Activated CD4-positive, alpha-beta T cell treated with anti-CD3 and anti-CD28 coated beads, Interleukin-2, amount 10 ng/mL, durations not matched to agents 7 days and 5 days (primary cell): ENCODE measurements at regions not wholly inside any gene's neighbourhood (a gene's known extent, or its start where the extent isn't known, plus 50 kb on each side); places are given as distances from the start of the nearest gene placed in this dataset.

Experiments used
- CTCF ChIA-PET: fragments of 350-600 bp; sonication (Branson Sonifier 250); formaldehyde crosslinking; loops from one replicate; lab custom pipeline; 2021; ENCODE audit warnings: antibody characterized with exemption; lab: Charles Lee
- POLR2A ChIA-PET: fragments of 350-600 bp; sonication (Branson Sonifier 250); formaldehyde crosslinking; loops from one replicate; lab custom pipeline; 2021; ENCODE audit warnings: antibody characterized with exemption; lab: Charles Lee
- DNase-seq: peaks from one replicate; pipeline ENCODE4 v3.0.0-alpha.2; 2020
- H3K27ac Mint-ChIP-seq: one replicate; pipeline ENCODE4 v1.8.0; 2021; ENCODE audit warnings: mild to moderate bottlenecking, moderate library complexity, mixed read lengths
- H3K27me3 Mint-ChIP-seq: one replicate; pipeline ENCODE4 v1.8.0; 2021; ENCODE audit warnings: mixed read lengths
- H3K36me3 Mint-ChIP-seq: one replicate; pipeline ENCODE4 v1.8.0; 2021; ENCODE audit warnings: low read depth, mixed read lengths
- H3K4me1 Mint-ChIP-seq: one replicate; pipeline ENCODE4 v1.8.0; 2021; ENCODE audit warnings: mixed read lengths
- H3K4me3 Mint-ChIP-seq: one replicate; pipeline ENCODE4 v1.8.0; 2021; ENCODE audit warnings: mild to moderate bottlenecking, moderate library complexity, mixed read lengths
- H3K9me3 Mint-ChIP-seq: one replicate; pipeline ENCODE4 v1.8.0; 2021; ENCODE audit warnings: mixed read lengths

GRCh38 chrX:20547611-20548051, 280.9 kb upstream of the RPS6KA3 start:
- ChIA-PET CTCF (interaction anchor here (1.8 kb wide), 1 partner anchor 14 kb away, joined by 5 read pairs; no protein-coding TSS in a partner anchor), POLR2A (no interaction called here)
- Mint-ChIP-seq H3K36me3 (no peaks in the 10 kb centered on the region), H3K27ac (no peak overlapping the region), H3K27me3 (no peaks in the 10 kb centered on the region), H3K4me3 (no peak overlapping the region), H3K4me1 (no peaks in the 10 kb centered on the region), H3K9me3 (no peaks in the 10 kb centered on the region)
- peak; percentile 6 for DNase-seq

DNA sequence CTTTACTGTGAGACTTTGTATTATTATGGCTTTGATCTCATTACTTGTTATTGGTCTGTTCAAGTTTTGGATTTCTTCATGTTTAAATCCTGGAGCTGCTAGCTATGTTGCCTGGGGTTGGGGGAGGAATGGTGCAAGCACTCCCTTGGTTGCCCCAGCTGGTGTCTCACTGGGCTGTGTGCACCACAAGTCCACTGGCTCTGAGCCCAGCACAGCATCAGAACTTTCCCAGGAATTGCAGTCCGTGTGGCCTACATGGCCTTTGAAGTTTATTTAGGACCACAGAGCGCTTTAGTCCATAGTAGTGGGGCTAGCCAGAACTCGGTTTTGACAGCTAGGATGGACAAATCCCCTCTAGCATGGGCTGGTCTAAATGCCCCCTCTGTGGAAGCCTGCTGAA, 278.8 kb upstream of the RPS6KA3 start:
- Mint-ChIP-seq H3K36me3 (no peaks in the 10 kb centered on the region), H3K9me3 (peaks cover 7% of the 10 kb centered on the region), H3K27me3 (no peaks in the 10 kb centered on the region), H3K27ac (no peak overlapping the region), H3K4me3 (no peak overlapping the region), H3K4me1 (no peaks in the 10 kb centered on the region)
- no peak for DNase-seq
- CTCF ChIA-PET, result interaction anchor here (0.7 kb wide), 1 partner anchor 1195 kb away, joined by 3 read pairs; no protein-coding TSS in a partner anchor
- POLR2A ChIA-PET, result no interaction called here

DNA sequence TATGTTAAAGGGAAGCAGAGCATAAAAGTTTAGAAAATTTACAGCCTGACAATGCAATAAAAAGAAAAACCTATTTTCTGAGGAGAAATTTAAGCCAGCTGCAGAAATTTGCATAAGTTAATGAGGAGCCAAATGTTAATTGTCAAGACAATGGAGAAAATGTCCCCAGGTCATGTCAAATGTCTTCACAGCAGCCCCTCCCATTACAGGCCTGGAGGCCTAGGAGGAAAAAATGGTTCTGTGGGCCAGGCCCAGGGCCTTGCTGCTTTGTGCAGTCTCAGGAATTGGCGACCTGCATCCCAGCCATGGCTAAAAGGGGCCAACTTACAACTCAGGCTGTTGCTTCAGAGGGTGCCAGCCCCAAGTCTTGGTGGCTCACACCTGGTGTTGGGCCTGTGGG, 275.4 kb upstream of the RPS6KA3 start:
- H3K4me1 Mint-ChIP-seq, result no peaks in the 10 kb centered on the region
- H3K9me3 Mint-ChIP-seq, result peaks cover 7% of the 10 kb centered on the region
- no peak for DNase-seq
- POLR2A ChIA-PET, result no interaction called here
- H3K27ac Mint-ChIP-seq, result no peak overlapping the region
- CTCF ChIA-PET, result no interaction called here
- H3K36me3 Mint-ChIP-seq, result no peaks in the 10 kb centered on the region
- H3K4me3 Mint-ChIP-seq, result no peak overlapping the region
- no peaks in the 10 kb centered on the region for H3K27me3 Mint-ChIP-seq

GRCh38 chrX:20538974-20539373, 272.3 kb upstream of the RPS6KA3 start:
- POLR2A ChIA-PET, result no interaction called here
- Mint-ChIP-seq H3K27me3 (peaks cover 15% of the 10 kb centered on the region), H3K27ac (no peak overlapping the region), H3K9me3 (peaks cover 7% of the 10 kb centered on the region), H3K4me1 (no peaks in the 10 kb centered on the region), H3K36me3 (no peaks in the 10 kb centered on the region), H3K4me3 (no peak overlapping the region)
- DNase-seq, result no peak
- CTCF ChIA-PET, result interaction anchor here (0.6 kb wide), 1 partner anchor 10 kb away, joined by 3 read pairs; no protein-coding TSS in a partner anchor

DNA sequence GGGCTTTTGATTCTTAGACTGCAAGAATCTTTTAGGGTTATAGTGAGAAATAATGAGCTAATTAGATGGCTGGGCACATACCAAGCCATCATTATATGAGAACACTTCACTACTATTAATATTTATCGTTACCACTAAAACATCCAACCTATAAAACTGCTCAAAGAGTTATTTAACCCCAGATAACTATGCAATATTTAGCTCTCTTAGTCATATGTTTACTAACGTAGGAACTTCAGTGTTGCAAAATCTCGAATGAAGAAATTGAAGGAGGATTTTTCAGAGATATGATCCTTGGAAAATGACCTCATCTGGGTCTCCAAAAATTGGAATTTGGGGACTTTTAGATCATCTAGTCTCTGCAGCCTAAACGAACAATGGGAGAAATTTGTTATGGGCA, 265.0 kb upstream of the RPS6KA3 start:
- Mint-ChIP-seq H3K36me3 (no peaks in the 10 kb centered on the region), H3K4me1 (peaks cover 7% of the 10 kb centered on the region), H3K27ac (no peak overlapping the region), H3K4me3 (no peak overlapping the region), H3K9me3 (no peaks in the 10 kb centered on the region), H3K27me3 (peaks cover 54% of the 10 kb centered on the region)
- DNase-seq, result no peak
- CTCF ChIA-PET, result interaction anchor here (0.8 to 1.0 kb wide), 2 partner anchors 138 to 948 kb away, joined by 3 to 4 read pairs; no protein-coding TSS in a partner anchor
- POLR2A ChIA-PET, result no interaction called here

GRCh38 chrX:20530406-20530921, 263.8 kb upstream of the RPS6KA3 start:
- no peak overlapping the region for H3K27ac Mint-ChIP-seq
- H3K4me3 Mint-ChIP-seq, result no peak overlapping the region
- H3K9me3 Mint-ChIP-seq, result no peaks in the 10 kb centered on the region
- H3K4me1 Mint-ChIP-seq, result peaks cover 7% of the 10 kb centered on the region
- no peaks in the 10 kb centered on the region for H3K36me3 Mint-ChIP-seq
- CTCF ChIA-PET, result interaction anchor here (0.6 to 0.9 kb wide), 2 partner anchors 14 to 1162 kb away, joined by 3 to 5 read pairs; no protein-coding TSS in a partner anchor
- peak; percentile 56 for DNase-seq
- peaks cover 50% of the 10 kb centered on the region for H3K27me3 Mint-ChIP-seq
- POLR2A ChIA-PET, result interaction anchor here (0.7 kb wide), 1 partner anchor 964 kb away, joined by 3 read pairs; no protein-coding TSS in a partner anchor

- Mint-ChIP-seq H3K4me3 (no peak overlapping the region), H3K36me3 (no peaks in the 10 kb centered on the region), H3K27ac (no peak overlapping the region), H3K9me3 (no peaks in the 10 kb centered on the region), H3K4me1 (peaks cover 7% of the 10 kb centered on the region), H3K27me3 (peaks cover 46% of the 10 kb centered on the region)
- DNase-seq, result no peak
- POLR2A ChIA-PET, result no interaction called here
- CTCF ChIA-PET, result no interaction called here
Measured at GRCh38 chrX:20529711-20530110, 263.0 kb upstream of the RPS6KA3 start.

GRCh38 chrX:20529301-20529700, 262.6 kb upstream of the RPS6KA3 start:
- CTCF ChIA-PET, result no interaction called here

DNA sequence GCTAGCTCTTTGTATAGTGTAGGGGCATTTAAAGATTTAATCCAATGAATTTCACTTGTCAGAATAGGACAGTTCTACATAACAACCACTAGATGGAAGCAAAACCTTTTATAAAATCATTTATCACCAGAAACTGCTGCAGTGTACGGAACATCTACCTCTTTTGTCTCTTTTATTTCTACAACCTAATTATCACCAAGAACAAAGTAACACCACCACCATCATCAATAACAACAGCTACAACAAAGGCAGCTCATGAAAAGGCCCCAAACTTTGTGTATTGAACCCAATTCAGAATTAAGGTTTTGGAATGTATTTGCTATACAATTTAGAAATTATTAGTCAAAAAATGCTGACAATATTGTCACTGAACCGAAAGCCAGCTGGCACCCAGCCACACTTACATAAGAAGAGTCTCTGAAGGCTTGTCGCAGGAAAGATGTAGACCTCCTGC, 260.9 kb upstream of the RPS6KA3 start:
- CTCF ChIA-PET, result interaction anchor here (1.8 kb wide), 1 partner anchor 10 kb away, joined by 7 read pairs; no protein-coding TSS in a partner anchor
- no peaks in the 10 kb centered on the region for H3K9me3 Mint-ChIP-seq
- DNase-seq, result no peak
- peaks cover 20% of the 10 kb centered on the region for H3K4me1 Mint-ChIP-seq
- no peak overlapping the region for H3K4me3 Mint-ChIP-seq
- H3K36me3 Mint-ChIP-seq, result no peaks in the 10 kb centered on the region
- no peak overlapping the region for H3K27ac Mint-ChIP-seq
- POLR2A ChIA-PET, result no interaction called here
- peaks cover 30% of the 10 kb centered on the region for H3K27me3 Mint-ChIP-seq

More at GRCh38 chrX:20529301-20529700, 262.6 kb upstream of the RPS6KA3 start:
- Mint-ChIP-seq H3K4me1 (peaks cover 9% of the 10 kb centered on the region), H3K4me3 (no peak overlapping the region), H3K27me3 (peaks cover 42% of the 10 kb centered on the region), H3K36me3 (no peaks in the 10 kb centered on the region), H3K9me3 (no peaks in the 10 kb centered on the region), H3K27ac (no peak overlapping the region)
- POLR2A ChIA-PET, result no interaction called here
- no peak for DNase-seq

DNA sequence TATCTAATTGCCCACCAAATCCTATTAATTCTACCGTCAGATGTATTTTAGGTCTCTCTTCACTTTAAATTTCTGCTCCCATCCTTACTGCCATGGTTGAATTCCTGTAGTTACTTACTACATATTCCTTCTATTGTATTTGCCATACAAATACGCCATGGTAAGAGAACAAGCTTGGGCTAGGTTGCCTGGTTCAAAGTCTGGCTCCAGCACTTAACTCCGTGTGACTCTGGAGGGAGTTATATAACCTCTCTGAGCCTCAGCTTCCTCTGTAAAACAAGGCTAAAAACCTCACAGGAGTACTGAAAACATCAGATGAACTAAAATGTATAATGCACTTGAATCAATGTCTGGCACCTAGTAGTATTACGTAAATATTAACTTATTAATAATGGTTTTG, 260.3 kb upstream of the RPS6KA3 start:
- Mint-ChIP-seq H3K4me1 (peaks cover 20% of the 10 kb centered on the region), H3K4me3 (no peak overlapping the region), H3K27me3 (peaks cover 26% of the 10 kb centered on the region), H3K27ac (no peak overlapping the region), H3K36me3 (no peaks in the 10 kb centered on the region), H3K9me3 (no peaks in the 10 kb centered on the region)
- DNase-seq, result no peak
- POLR2A ChIA-PET, result no interaction called here
- CTCF ChIA-PET, result interaction anchor here (1.8 kb wide), 1 partner anchor 10 kb away, joined by 7 read pairs; no protein-coding TSS in a partner anchor

GRCh38 chrX:20523626-20524312, 257.1 kb upstream of the RPS6KA3 start:
- ChIA-PET CTCF (no interaction called here), POLR2A (no interaction called here)
- Mint-ChIP-seq H3K9me3 (no peaks in the 10 kb centered on the region), H3K36me3 (no peaks in the 10 kb centered on the region), H3K4me1 (peaks cover 15% of the 10 kb centered on the region), H3K4me3 (no peak overlapping the region), H3K27me3 (peaks cover 25% of the 10 kb centered on the region), H3K27ac (no peak overlapping the region)
- peak; percentile 47 for DNase-seq

DNA sequence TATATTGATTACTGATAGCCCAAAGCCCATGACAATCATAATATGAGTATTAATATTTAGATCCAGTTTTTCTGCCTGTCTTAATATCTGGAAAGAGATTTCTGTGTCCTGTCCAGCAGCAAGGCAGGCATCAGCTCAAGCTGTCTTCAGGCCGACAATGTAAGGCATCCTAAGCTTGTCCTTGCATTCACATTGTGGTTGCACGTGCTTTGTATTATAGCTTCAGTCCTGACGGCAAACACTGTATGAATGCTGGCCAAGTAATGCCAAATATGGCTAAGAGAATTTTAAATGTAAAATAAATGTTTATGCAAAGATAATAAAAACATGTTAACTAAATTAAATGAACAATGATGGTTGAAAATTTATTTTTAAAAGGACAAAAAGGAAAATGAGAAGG, 255.7 kb upstream of the RPS6KA3 start:
- ChIA-PET CTCF (no interaction called here), POLR2A (no interaction called here)
- Mint-ChIP-seq H3K36me3 (peaks cover 2% of the 10 kb centered on the region), H3K9me3 (no peaks in the 10 kb centered on the region), H3K4me1 (peaks cover 13% of the 10 kb centered on the region), H3K4me3 (no peak overlapping the region), H3K27ac (no peak overlapping the region), H3K27me3 (peaks cover 22% of the 10 kb centered on the region)
- no peak for DNase-seq

- peaks cover 21% of the 10 kb centered on the region for H3K4me1 Mint-ChIP-seq
- ChIA-PET POLR2A (no interaction called here), CTCF (no interaction called here)
- H3K36me3 Mint-ChIP-seq, result peaks cover 6% of the 10 kb centered on the region
- DNase-seq, result no peak
- no peaks in the 10 kb centered on the region for H3K9me3 Mint-ChIP-seq
- H3K4me3 Mint-ChIP-seq, result no peak overlapping the region
- peaks cover 20% of the 10 kb centered on the region for H3K27me3 Mint-ChIP-seq
- H3K27ac Mint-ChIP-seq, result no peak overlapping the region
Measured at GRCh38 chrX:20521222-20521621, 254.5 kb upstream of the RPS6KA3 start.
